ENCODE measurements at regions not wholly inside any gene's neighbourhood (a gene's known extent, or its start where the extent isn't known, plus 50 kb on each side); places are given as distances from the start of the nearest gene placed in this dataset.

DNA sequence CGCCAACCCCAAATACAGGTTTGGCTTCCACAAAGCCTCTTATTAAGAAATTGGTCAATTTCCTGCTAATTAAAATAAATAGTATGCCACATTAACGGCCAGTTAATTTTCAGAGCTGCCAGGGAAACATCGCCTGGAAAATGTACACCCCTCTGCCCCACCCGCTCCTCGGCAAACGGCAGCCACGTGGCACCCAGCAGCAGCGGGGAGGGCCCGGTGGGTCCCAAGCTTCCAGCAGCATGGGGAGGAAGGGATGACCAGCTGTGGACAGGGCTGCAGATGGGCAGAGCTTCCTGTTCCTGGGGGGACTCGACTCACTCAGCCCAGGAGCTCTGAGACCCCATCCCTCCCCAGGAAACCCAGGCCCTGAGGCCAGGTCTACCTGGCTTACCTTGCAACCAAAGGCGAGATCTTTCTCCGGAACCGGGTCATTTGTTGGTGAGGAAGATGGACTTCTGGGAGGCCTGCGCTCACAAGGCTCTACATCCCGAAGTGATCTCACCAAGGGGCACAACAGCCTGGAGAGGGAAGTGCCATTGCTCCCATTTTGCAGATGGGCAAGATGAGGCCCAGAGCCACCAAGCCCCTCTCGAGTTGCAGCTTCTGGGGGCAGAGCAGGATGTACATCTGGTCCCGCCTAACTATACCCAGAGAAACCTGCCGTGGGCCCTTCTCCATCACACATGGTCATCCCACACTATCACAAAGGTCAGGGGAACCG lies 68.3 kb downstream of the IGLL1 start:
- Mint-ChIP-seq H3K4me1 (peaks cover 12 to 18% of the 10 kb centered on the region in 2 experiments), H3K27me3 (ENCODE audit: low read depth) (peaks cover 86% of the 10 kb centered on the region), H3K36me3 (ENCODE audit: insufficient read depth in 1 of 3, low read depth in 3 of 3) (peaks cover 0 to 2% (median 0%) of the 10 kb centered on the region in 3 experiments; a peak in 1 of 7 replicates), H3K9me3 (no peaks in the 10 kb centered on the region), H3K4me3 (no peak overlapping the region), H3K27ac (no peak overlapping the region)
- H3T11ph ChIP-seq (ENCODE audit: low read length) = no peak overlapping the region
- H3K18ac ChIP-seq (ENCODE audit: insufficient read length, low read depth, low read length) = no peak overlapping the region
- no peak overlapping the region for H3K56ac ChIP-seq (ENCODE audit: insufficient read length, low read depth, low read length)
- H2BK5ac ChIP-seq (ENCODE audit: insufficient read length, low read length) = no peak overlapping the region
- no peak overlapping the region for H2BK20ac ChIP-seq (ENCODE audit: low read depth, low read length, poor library complexity, severe bottlenecking)
- H3K4me2 ChIP-seq (ENCODE audit: insufficient read depth, insufficient read length, low read length) = no peak overlapping the region
- no peak overlapping the region for H2BK120ac ChIP-seq (ENCODE audit: low read depth, low read length, poor library complexity, severe bottlenecking)
- H3K4me1 ChIP-seq (ENCODE audit: insufficient read depth, low read length) = no peaks in the 10 kb centered on the region
- H4K91ac ChIP-seq (ENCODE audit: insufficient read length, low read depth, low read length) = no peak overlapping the region
- H3K4ac ChIP-seq (ENCODE audit: low read depth, low read length) = no peak overlapping the region
- no peak overlapping the region for H4K8ac ChIP-seq (replicated peaks; ENCODE audit: insufficient read length, low read depth, low read length)
- H2BK15ac ChIP-seq (ENCODE audit: low read depth, low read length) = no peak overlapping the region
- no peak overlapping the region for H3K27ac ChIP-seq (ENCODE audit: insufficient read length, low read depth, low read length)
- peaks cover 3% of the 10 kb centered on the region for H4K20me1 ChIP-seq (ENCODE audit: control insufficient read depth, insufficient read depth, insufficient read length)
- WGBS (ENCODE audit: extremely low coverage, insufficient read length, low lambda C conversion rate) = no CpG with 5 or more reads among the region's 19 CpGs
- no peak overlapping the region for H4K5ac ChIP-seq (ENCODE audit: insufficient read length, low read depth, low read length)
- no peak overlapping the region for H2AFZ ChIP-seq (ENCODE audit: low read length)
- H3K9ac ChIP-seq (ENCODE audit: extremely low read depth, insufficient read length, low read length) = no peak overlapping the region
- no peaks in the 10 kb centered on the region for H3K23me2 ChIP-seq (ENCODE audit: insufficient read length, low read depth, low read length, poor library complexity, severe bottlenecking)
- no peaks in the 10 kb centered on the region for H3K79me1 ChIP-seq (ENCODE audit: insufficient read depth, low read depth, low read length, poor library complexity, severe bottlenecking)
- H3K79me2 ChIP-seq (ENCODE audit: insufficient read depth, low read length) = no peaks in the 10 kb centered on the region
- H3K14ac ChIP-seq (ENCODE audit: insufficient read depth, low read length) = no peak overlapping the region
- H3K9me3 ChIP-seq (ENCODE audit: control insufficient read depth, low read depth, low read length) = no peaks in the 10 kb centered on the region
- no peak overlapping the region for H2BK12ac ChIP-seq (ENCODE audit: insufficient read length, low read depth, low read length)
- DNase-seq = no peak
- H2AK5ac ChIP-seq (ENCODE audit: insufficient read length, low read length) = no peak overlapping the region
- TF ChIP-seq, protein P1, sequence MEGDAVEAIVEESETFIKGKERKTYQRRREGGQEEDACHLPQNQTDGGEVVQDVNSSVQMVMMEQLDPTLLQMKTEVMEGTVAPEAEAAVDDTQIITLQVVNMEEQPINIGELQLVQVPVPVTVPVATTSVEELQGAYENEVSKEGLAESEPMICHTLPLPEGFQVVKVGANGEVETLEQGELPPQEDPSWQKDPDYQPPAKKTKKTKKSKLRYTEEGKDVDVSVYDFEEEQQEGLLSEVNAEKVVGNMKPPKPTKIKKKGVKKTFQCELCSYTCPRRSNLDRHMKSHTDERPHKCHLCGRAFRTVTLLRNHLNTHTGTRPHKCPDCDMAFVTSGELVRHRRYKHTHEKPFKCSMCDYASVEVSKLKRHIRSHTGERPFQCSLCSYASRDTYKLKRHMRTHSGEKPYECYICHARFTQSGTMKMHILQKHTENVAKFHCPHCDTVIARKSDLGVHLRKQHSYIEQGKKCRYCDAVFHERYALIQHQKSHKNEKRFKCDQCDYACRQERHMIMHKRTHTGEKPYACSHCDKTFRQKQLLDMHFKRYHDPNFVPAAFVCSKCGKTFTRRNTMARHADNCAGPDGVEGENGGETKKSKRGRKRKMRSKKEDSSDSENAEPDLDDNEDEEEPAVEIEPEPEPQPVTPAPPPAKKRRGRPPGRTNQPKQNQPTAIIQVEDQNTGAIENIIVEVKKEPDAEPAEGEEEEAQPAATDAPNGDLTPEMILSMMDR (conservative IDR thresholded peaks at IDR 0.05) = no peak
- H3K23ac ChIP-seq (ENCODE audit: insufficient read length, low read depth, low read length) = no peak overlapping the region
- H3K27me3 ChIP-seq (ENCODE audit: insufficient read depth, low read length) = no peaks in the 10 kb centered on the region; the same call in 1 of the 2 replicates

All from H9 (cell line).